ENCODE measurements at regions not wholly inside any gene's neighbourhood (a gene's known extent, or its start where the extent isn't known, plus 50 kb on each side); places are given as distances from the start of the nearest gene placed in this dataset.
"Not testable (repeated sequence)": the region's sequence is repeated elsewhere in the genome, so short reads cannot be mapped to it uniquely, and the experiment has no call there.

GRCh38 chr6:113060664-113061063 is 713.5 kb downstream of the RFPL4B start:
- no peaks in the 10 kb centered on the region for H3K36me3 ChIP-seq (ENCODE audit: insufficient read depth, low read length)
- 0 out of 2 replicates have a peak, but pooled peaks cover 4% of the 10 kb centered on the region for H3K9me3 ChIP-seq (ENCODE audit: low read depth, low read length)
- no peak overlapping the region for H3K9ac ChIP-seq (ENCODE audit: insufficient read length)
- peak overlapping the region; percentile 16; the same call in 1 of the 2 replicates for H3K27ac ChIP-seq
- H3K4me3 ChIP-seq: no peak overlapping the region
- no peak for DNase-seq (ENCODE audit: low read depth, low spot score)
- no peak for TF ChIP-seq POLR2AphosphoS5 (IDR thresholded peaks at IDR 0.05; ENCODE audit: borderline replicate concordance, low read depth, low read length)
- TF ChIP-seq EZH2 (IDR thresholded peaks at IDR 0.05): no peak
- TF ChIP-seq FOXP2 (optimal IDR thresholded peaks at IDR 0.05; ENCODE audit: control extremely low read depth, extremely low read length, insufficient read depth): no peak

- Histone ChIP-seq H3K36me3 (ENCODE audit: insufficient read depth, low read length) (no peaks in the 10 kb centered on the region), H3K27ac (no peak overlapping the region), H3K9me3 (ENCODE audit: low read depth, low read length) (no peaks in the 10 kb centered on the region), H3K9ac (ENCODE audit: insufficient read length) (no peak overlapping the region), H3K4me3 (0 out of 2 replicates have a peak overlapping the region, but pooled peaks have one; percentile 5)
- TF ChIP-seq FOXP2 (optimal IDR thresholded peaks at IDR 0.05; ENCODE audit: control extremely low read depth, extremely low read length, insufficient read depth): no peak
- no peak for TF ChIP-seq EZH2 (IDR thresholded peaks at IDR 0.05)
- TF ChIP-seq POLR2AphosphoS5 (IDR thresholded peaks at IDR 0.05; ENCODE audit: borderline replicate concordance, low read depth, low read length): no peak
- DNase-seq (ENCODE audit: low read depth, low spot score): no peak
Observed at GRCh38 chr6:113065611-113066010, 718.5 kb downstream of the RFPL4B start.

- Histone ChIP-seq H3K9ac (ENCODE audit: insufficient read length) (peak overlapping the region; percentile 8), H3K9me3 (ENCODE audit: low read depth, low read length) (no peaks in the 10 kb centered on the region), H3K36me3 (ENCODE audit: insufficient read depth, low read length) (no peaks in the 10 kb centered on the region), H3K27ac (peak overlapping the region; percentile 64), H3K4me3 (no peak overlapping the region)
- TF ChIP-seq EZH2 (IDR thresholded peaks at IDR 0.05): no peak
- no peak for TF ChIP-seq FOXP2 (optimal IDR thresholded peaks at IDR 0.05; ENCODE audit: control extremely low read depth, extremely low read length, insufficient read depth)
- no peak for TF ChIP-seq POLR2AphosphoS5 (IDR thresholded peaks at IDR 0.05; ENCODE audit: borderline replicate concordance, low read depth, low read length)
- DNase-seq (ENCODE audit: low read depth, low spot score): no peak
Observed at GRCh38 chr6:113067612-113068275, 720.6 kb downstream of the RFPL4B start.

- no peaks in the 10 kb centered on the region for H3K9me3 ChIP-seq (ENCODE audit: low read depth, low read length)
- no peak overlapping the region; the same call in 1 of the 2 replicates for H3K27ac ChIP-seq
- H3K4me3 ChIP-seq: no peak overlapping the region
- no peak overlapping the region for H3K9ac ChIP-seq (ENCODE audit: insufficient read length)
- no peak for DNase-seq (ENCODE audit: low read depth, low spot score)
- TF ChIP-seq POLR2AphosphoS5 (IDR thresholded peaks at IDR 0.05; ENCODE audit: borderline replicate concordance, low read depth, low read length) (no peak), FOXP2 (optimal IDR thresholded peaks at IDR 0.05; ENCODE audit: control extremely low read depth, extremely low read length, insufficient read depth) (no peak), EZH2 (IDR thresholded peaks at IDR 0.05) (no peak)
- no peaks in the 10 kb centered on the region for H3K36me3 ChIP-seq (ENCODE audit: insufficient read depth, low read length)
Observed at GRCh38 chr6:113068570-113068969, 721.4 kb downstream of the RFPL4B start.

GRCh38 chr6:113070681-113071080 is 723.6 kb downstream of the RFPL4B start:
- H3K9me3 ChIP-seq (ENCODE audit: low read depth, low read length); DNase-seq (ENCODE audit: low read depth, low spot score); H3K4me3 ChIP-seq; H3K9ac ChIP-seq (ENCODE audit: insufficient read length); H3K27ac ChIP-seq; H3K36me3 ChIP-seq (ENCODE audit: insufficient read depth, low read length): not testable (repeated sequence)

GRCh38 chr6:113073611-113074191 is 726.6 kb downstream of the RFPL4B start:
- DNase-seq (ENCODE audit: low read depth, low spot score): no peak

GRCh38 chr6:113076116-113076515 is 729.0 kb downstream of the RFPL4B start:
- TF ChIP-seq EZH2 (IDR thresholded peaks at IDR 0.05) (no peak), POLR2AphosphoS5 (IDR thresholded peaks at IDR 0.05; ENCODE audit: borderline replicate concordance, low read depth, low read length) (no peak), FOXP2 (optimal IDR thresholded peaks at IDR 0.05; ENCODE audit: control extremely low read depth, extremely low read length, insufficient read depth) (no peak)
- Histone ChIP-seq H3K27ac (no peak overlapping the region), H3K4me3 (no peak overlapping the region), H3K9ac (ENCODE audit: insufficient read length) (no peak overlapping the region), H3K36me3 (ENCODE audit: insufficient read depth, low read length) (no peaks in the 10 kb centered on the region), H3K9me3 (ENCODE audit: low read depth, low read length) (no peaks in the 10 kb centered on the region)
- no peak for DNase-seq (ENCODE audit: low read depth, low spot score)

More at GRCh38 chr6:113073611-113074191, 726.6 kb downstream of the RFPL4B start:
- Histone ChIP-seq H3K4me3 (no peak overlapping the region), H3K27ac (no peak overlapping the region), H3K36me3 (ENCODE audit: insufficient read depth, low read length) (no peaks in the 10 kb centered on the region), H3K9me3 (ENCODE audit: low read depth, low read length) (no peaks in the 10 kb centered on the region), H3K9ac (ENCODE audit: insufficient read length) (no peak overlapping the region)
- no peak for TF ChIP-seq POLR2AphosphoS5 (IDR thresholded peaks at IDR 0.05; ENCODE audit: borderline replicate concordance, low read depth, low read length)
- no peak for TF ChIP-seq FOXP2 (optimal IDR thresholded peaks at IDR 0.05; ENCODE audit: control extremely low read depth, extremely low read length, insufficient read depth)
- no peak for TF ChIP-seq EZH2 (IDR thresholded peaks at IDR 0.05)

- Histone ChIP-seq H3K9ac (ENCODE audit: insufficient read length) (no peak overlapping the region), H3K4me3 (no peak overlapping the region), H3K9me3 (ENCODE audit: low read depth, low read length) (no peaks in the 10 kb centered on the region), H3K27ac (no peak overlapping the region), H3K36me3 (ENCODE audit: insufficient read depth, low read length) (no peaks in the 10 kb centered on the region)
- no peak for DNase-seq (ENCODE audit: low read depth, low spot score)
- TF ChIP-seq EZH2 (IDR thresholded peaks at IDR 0.05) (no peak), POLR2AphosphoS5 (IDR thresholded peaks at IDR 0.05; ENCODE audit: borderline replicate concordance, low read depth, low read length) (no peak), FOXP2 (optimal IDR thresholded peaks at IDR 0.05; ENCODE audit: control extremely low read depth, extremely low read length, insufficient read depth) (no peak)
Observed at GRCh38 chr6:113076816-113077215, 729.7 kb downstream of the RFPL4B start.

All from SK-N-MC (cell line).